SK-N-SH (cell line): ENCODE measurements at regions not wholly inside any gene's neighbourhood (a gene's known extent, or its start where the extent isn't known, plus 50 kb on each side); places are given as distances from the start of the nearest gene placed in this dataset.

Experiments
- CHD2 ChIP-seq: fragments of 150-350 bp; IDR thresholded peaks from 2 replicates; pipeline ENCODE4 v1.6.1; 2018; ENCODE audit warnings: low read length; ENCODE audit not compliant: partially characterized antibody
- CTCF ChIP-seq: fragments of 200-600 bp; sonication (generic); IDR thresholded peaks from 2 replicates; pipeline ENCODE4 v1.6.1; 2017; ENCODE audit warnings: antibody characterized with exemption, mild to moderate bottlenecking, moderate library complexity
- EZH2phosphoT487 ChIP-seq: fragments of 200-600 bp; sonication (generic); IDR thresholded peaks from 2 replicates; pipeline ENCODE4 v1.6.1; 2017; ENCODE audit warnings: low read depth, mixed run types, mild to moderate bottlenecking, antibody characterized with exemption, moderate library complexity, borderline replicate concordance
- FOXM1 ChIP-seq: IDR thresholded peaks from 2 replicates; pipeline ENCODE4 v1.4.0; 2012; ENCODE audit warnings: low read depth, mild to moderate bottlenecking
- MAX ChIP-seq: IDR thresholded peaks from 2 replicates; pipeline ENCODE4 v1.4.0; 2012; ENCODE audit warnings: low read depth
- MXI1 ChIP-seq: IDR thresholded peaks from 2 replicates; pipeline ENCODE4 v1.6.1; 2012; ENCODE audit warnings: mild to moderate bottlenecking, low read depth, low read length, improper control_type of control experiment
- POLR2AphosphoS5 ChIP-seq: IDR thresholded peaks from 2 replicates; pipeline ENCODE4 v1.6.1; 2012; ENCODE audit warnings: low read depth, low read length
- RAD21 ChIP-seq: IDR thresholded peaks from 2 replicates; pipeline ENCODE4 v1.6.1; 2012; ENCODE audit warnings: mild to moderate bottlenecking, low read length
- REST ChIP-seq: IDR thresholded peaks from 2 replicates; pipeline ENCODE4 v1.6.1; 2012; ENCODE audit warnings: mild to moderate bottlenecking, low read depth, low read length, moderate library complexity
- RFX5 ChIP-seq: IDR thresholded peaks from 2 replicates; pipeline ENCODE4 v1.6.1; 2012; ENCODE audit warnings: mild to moderate bottlenecking, improper control_type of control experiment, low read length
- SIN3A ChIP-seq: IDR thresholded peaks from 2 replicates; pipeline ENCODE4 v1.6.1; 2012; ENCODE audit warnings: low read depth, mild to moderate bottlenecking, low read length, moderate library complexity, borderline replicate concordance
- SMC3 ChIP-seq: IDR thresholded peaks from 2 replicates; pipeline ENCODE4 v1.6.1; 2012; ENCODE audit warnings: low read depth, low read length, improper control_type of control experiment
- TCF12 ChIP-seq: IDR thresholded peaks from 2 replicates; pipeline ENCODE4 v1.4.0; 2012
- TEAD4 ChIP-seq: IDR thresholded peaks from 2 replicates; pipeline ENCODE4 v1.4.0; 2012; ENCODE audit warnings: mild to moderate bottlenecking, borderline replicate concordance; ENCODE audit not compliant: insufficient read depth

- TF ChIP-seq MAX (no peak), CTCF (no peak), MXI1 (no peak), TCF12 (no peak), EZH2phosphoT487 (no peak), TEAD4 (no peak), CHD2 (no peak), REST (no peak), RFX5 (no peak), POLR2AphosphoS5 (no peak), SMC3 (no peak), SIN3A (no peak), RAD21 (no peak), FOXM1 (no peak)
Observed at GRCh38 chr3:34842706-34843480, 796.4 kb upstream of the ARPP21 start.
